GM12878 (cell line): ENCODE measurements at regions not wholly inside any gene's neighbourhood (a gene's known extent, or its start where the extent isn't known, plus 50 kb on each side); places are given as distances from the start of the nearest gene placed in this dataset.

Source experiments
- ATAC-seq: fragments of 200-7000 bp; cut with Tn5 transposase; 3 replicates; pipeline ENCODE4 v1.9.1; 2020; ENCODE audit warnings: mild to moderate bottlenecking, moderate library complexity
- BruUV-seq: library from RNA; stranded (reverse); fragments of 400-500 nt; replicated peaks from 2 replicates; lab custom pipeline; 2021; lab: Mats Ljungman, UMichigan
- CTCF ChIA-PET: fragments of 300-600 bp; sonication (Branson Sonifier 250); formaldehyde crosslinking; extraction: SDS; loops from one replicate; lab custom pipeline; 2021; ENCODE audit warnings: inconsistent platforms; lab: Yijun Ruan, JAX
- POLR2A ChIA-PET: fragments of 350-600 bp; formaldehyde crosslinking; extraction: SDS; loops from one replicate; lab custom pipeline; 2021; ENCODE audit warnings: inconsistent platforms; lab: Charles Lee
- RAD21 ChIA-PET: fragments of 300-600 bp; sonication (Branson Sonifier 250); formaldehyde crosslinking; loops from one replicate; lab custom pipeline; 2023; ENCODE audit warnings: antibody characterized with exemption; ENCODE audit not compliant: unreplicated experiment; lab: Charles Lee
- SMC1A ChIA-PET: fragments of 300-600 bp; sonication (Branson Sonifier 250); formaldehyde crosslinking; loops from one replicate; lab custom pipeline; 2023; ENCODE audit not compliant: unreplicated experiment, uncharacterized antibody; lab: Charles Lee
- DNase-seq: peaks from one replicate; pipeline ENCODE4 v3.0.0-alpha.2; 2011; ENCODE audit warnings: low read depth, low spot score
- FAIRE-seq: peaks from 3 replicates; lab custom pipeline; 2011; peaks lifted over from hg19 to GRCh38; lab: Jason Lieb, UNC
- H2AFZ ChIP-seq: 2 replicates; pipeline ENCODE4 v1.6.0; 2011; ENCODE audit warnings: low read depth, low read length, control low read depth; ENCODE audit not compliant: control insufficient read depth
- H3K27ac ChIP-seq: 2 replicates; pipeline ENCODE4 v1.5.1; 2011; ENCODE audit warnings: control low read depth; ENCODE audit not compliant: control insufficient read depth, insufficient read depth
- H3K27me3 ChIP-seq, 2 experiments: replicated peaks in 1 of 2; 2 replicates each; pipeline versions ENCODE4 v1.6.0 to v1.6.1; 2011; ENCODE audit warnings: low read length in 1 of 2; ENCODE audit not compliant: control insufficient read depth in 2 of 2, insufficient read depth in 2 of 2
- H3K36me3 ChIP-seq, 2 experiments: 2 replicates each; pipeline ENCODE4 v1.5.1; 2011; ENCODE audit warnings: low read length in 1 of 2; ENCODE audit not compliant: control insufficient read depth in 2 of 2, insufficient read depth in 2 of 2
- H3K4me1 ChIP-seq: 2 replicates; pipeline ENCODE4 v1.6.1; 2011; ENCODE audit warnings: mild to moderate bottlenecking, low read length, moderate library complexity, mixed read lengths; ENCODE audit not compliant: control insufficient read depth, insufficient read depth
- H3K4me2 ChIP-seq: 2 replicates; pipeline ENCODE4 v1.6.0; 2011; ENCODE audit warnings: control low read depth; ENCODE audit not compliant: control insufficient read depth, insufficient read depth
- H3K4me3 ChIP-seq: fragments of 200-600 bp; sonication (generic); 2 replicates; pipeline ENCODE4 v1.5.1; 2016
- H3K79me2 ChIP-seq: 2 replicates; pipeline ENCODE4 v1.6.0; 2011; ENCODE audit warnings: low read length; ENCODE audit not compliant: control insufficient read depth, insufficient read depth
- H3K9ac ChIP-seq: 2 replicates; pipeline ENCODE4 v1.8.0; 2011; ENCODE audit warnings: low read length, control low read depth, mixed read lengths; ENCODE audit not compliant: control insufficient read depth, insufficient read depth
- H3K9me3 ChIP-seq: replicated peaks from 3 replicates; pipeline ENCODE4 v1.5.1; 2011; ENCODE audit warnings: mild to moderate bottlenecking, low read length; ENCODE audit not compliant: control insufficient read depth, insufficient read depth
- H4K20me1 ChIP-seq: 2 replicates; pipeline ENCODE4 v1.6.0; 2011; ENCODE audit not compliant: control insufficient read depth, insufficient read depth
- ATF7 ChIP-seq: fragments of 450-650 bp; IDR thresholded peaks from 2 replicates; pipeline ENCODE4 v1.6.1; 2016; ENCODE audit warnings: low read depth, mild to moderate bottlenecking
- BACH1 ChIP-seq: fragments of 450-650 bp; IDR thresholded peaks from 2 replicates; pipeline ENCODE4 v1.6.1; 2017; ENCODE audit warnings: mild to moderate bottlenecking, borderline replicate concordance
- USF2 ChIP-seq: IDR thresholded peaks from 2 replicates; pipeline ENCODE4 v1.6.1; 2011; ENCODE audit warnings: low read depth, low read length, improper control_type of control experiment, borderline replicate concordance
- WGBS: methylation state at CpG from one replicate; pipeline ENCODE4 v1.1.6; 2016; ENCODE audit warnings: low lambda C conversion rate; ENCODE audit not compliant: insufficient replicate concordance, insufficient coverage; ENCODE audit errors: missing lambda C conversion rate; 5-methylcytosine and 5-hydroxymethylcytosine counted together
- in situ Hi-C: fragments of 300-500 bp; cut with MboI; formaldehyde crosslinking; loops from 9 replicates; pipeline ENCODE4 v1.14.3; 2018; ENCODE audit warnings: mixed read lengths
- intact Hi-C: fragments of 100-400 bp; cut with micrococcal nuclease; formaldehyde crosslinking; loops from one replicate; pipeline ENCODE4 v1.14.2; 2022; ENCODE audit not compliant: unreplicated experiment

GRCh38 chr7:142611566-142612236 lies 137.6 kb upstream of the PRSS1 start (continued):
- TF ChIP-seq USF2 = no peak
- TF ChIP-seq, all 136 proteins: peak for 0

DNA sequence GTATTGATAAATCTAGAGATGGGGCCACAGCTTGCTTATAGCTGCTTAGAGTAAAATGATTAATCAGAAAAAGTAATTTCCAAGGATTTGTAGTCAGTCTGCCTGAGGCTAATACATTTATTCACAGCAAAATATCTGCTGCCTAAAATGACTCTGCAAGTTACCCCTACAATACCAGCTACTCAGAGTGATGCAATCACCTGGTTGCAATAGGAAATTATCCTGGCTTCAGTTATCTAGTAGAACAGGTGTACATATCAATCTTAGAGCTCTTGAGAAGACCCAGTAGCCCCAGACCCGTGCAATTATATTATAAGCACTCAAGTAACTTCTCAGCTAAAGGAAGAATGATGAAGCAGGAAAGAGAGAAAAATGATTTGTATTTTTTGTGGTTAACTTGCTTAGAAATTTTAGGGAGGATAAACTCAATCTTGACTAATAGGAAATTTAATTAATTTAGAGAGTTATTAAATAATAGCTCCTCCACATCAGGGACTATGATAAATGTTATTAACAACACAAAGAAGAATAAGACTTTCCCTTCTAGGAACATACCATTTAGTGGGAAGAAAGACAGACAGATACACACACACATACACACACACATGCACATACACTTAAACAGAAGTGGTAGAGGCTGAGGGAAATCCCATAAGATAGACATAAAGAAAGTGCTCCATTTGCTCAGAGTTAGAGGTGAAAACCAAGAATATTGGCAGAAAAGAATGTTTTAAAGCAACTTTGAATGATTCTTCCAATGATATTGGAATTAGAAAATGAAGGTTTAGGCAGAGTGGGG lies 140.4 kb upstream of the PRSS1 start:
- no peaks in the 10 kb centered on the region for H4K20me1 ChIP-seq
- no peak for TF ChIP-seq BACH1
- TF ChIP-seq ATF7 = 0 out of 2 replicates have a peak, but pooled peaks have one; percentile 13
- TF ChIP-seq, all 136 proteins: peak for 1
- no peak overlapping the region for H3K9ac ChIP-seq
- SMC1A ChIA-PET = interaction anchor here (1.2 to 2.0 kb wide), 4 partner anchors 11 to 401 kb away, joined by 3 to 4 read pairs (median 4); no protein-coding TSS in a partner anchor
- no peak overlapping the region for H3K4me2 ChIP-seq
- no peak overlapping the region for H3K4me3 ChIP-seq
- in situ Hi-C loops (no loop called here), intact Hi-C loops (loop anchor here (10.0 kb wide), 2 partner anchors 396 to 606 kb away; no protein-coding TSS in a partner anchor)
- CTCF ChIA-PET = interaction anchor here (0.5 to 2.3 kb wide), 17 partner anchors 11 to 606 kb away, joined by 3 to 9 read pairs (median 4); no protein-coding TSS in a partner anchor
- WGBS = 0% methylated on average over 1 of the region's 1 CpG
- ATAC-seq (peak; percentile 46; the same call in 2 of the 3 replicates), FAIRE-seq (no peak), DNase-seq (no peak)
- no peaks in the 10 kb centered on the region for H3K36me3 ChIP-seq
- H2AFZ ChIP-seq = no peak overlapping the region
- RAD21 ChIA-PET = interaction anchor here (0.8 to 2.2 kb wide), 6 partner anchors 16 to 606 kb away, joined by 3 to 7 read pairs (median 4); no protein-coding TSS in a partner anchor
- no TSS peak for BruUV-seq
- POLR2A ChIA-PET = no interaction called here
- no peaks in the 10 kb centered on the region for H3K4me1 ChIP-seq
- no peak overlapping the region for H3K27ac ChIP-seq
- no peaks in the 10 kb centered on the region for H3K9me3 ChIP-seq
- no peaks in the 10 kb centered on the region for H3K79me2 ChIP-seq
- no peaks in the 10 kb centered on the region for H3K27me3 ChIP-seq
